RKO (cell line): ENCODE measurements at regions not wholly inside any gene's neighbourhood (a gene's known extent, or its start where the extent isn't known, plus 50 kb on each side); places are given as distances from the start of the nearest gene placed in this dataset.

Experiments
- DNase-seq: peaks from one replicate; pipeline ENCODE4 v3.0.0-alpha.2; 2016; ENCODE audit warnings: low spot score

DNA sequence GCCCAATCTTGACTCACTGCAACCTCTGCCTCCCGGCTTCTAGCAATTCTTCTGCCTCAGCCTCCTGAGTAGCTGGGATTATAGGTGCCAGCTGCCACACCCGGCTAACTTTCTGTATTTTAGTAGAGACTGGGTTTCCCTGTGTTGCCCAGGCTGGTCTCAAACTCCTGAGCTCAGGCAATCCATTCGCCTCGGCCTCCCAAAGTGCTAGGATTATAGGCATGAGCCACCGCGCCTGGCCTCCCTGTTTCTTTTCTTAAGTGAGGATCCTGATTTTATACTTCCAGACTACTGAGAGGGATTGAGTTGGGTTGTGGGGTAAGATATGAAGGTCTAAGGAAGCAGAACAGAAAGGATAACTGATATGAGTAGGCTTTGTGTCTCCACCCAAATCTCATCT is 106.8 kb downstream of the CNTN3 start:
- no peak for DNase-seq

- no peak for DNase-seq
Measured at GRCh38 chr3:74506246-74506645, 108.2 kb downstream of the CNTN3 start.

- DNase-seq = peak; percentile 34
Measured at GRCh38 chr3:74501007-74501406, 113.5 kb downstream of the CNTN3 start.

DNA sequence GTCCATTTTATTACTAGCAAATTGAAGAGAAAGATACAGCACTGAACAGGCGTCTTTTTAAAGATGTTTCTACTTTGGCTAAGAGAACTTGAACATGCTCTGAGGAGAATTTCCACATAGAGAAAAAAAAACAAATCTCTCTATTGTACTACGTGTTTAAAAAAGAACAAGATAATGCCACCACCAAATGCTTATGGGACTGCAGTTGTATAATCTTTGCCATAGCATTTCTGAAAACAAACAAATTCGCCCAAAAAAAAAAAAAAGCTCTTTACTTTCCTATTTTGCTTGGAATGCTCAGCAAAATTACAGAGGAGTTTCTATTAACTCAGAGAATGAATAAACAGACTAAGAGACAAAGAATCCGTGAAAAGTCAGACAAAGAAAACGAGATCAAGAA is 114.2 kb downstream of the CNTN3 start:
- DNase-seq = no peak

- no peak for DNase-seq
Measured at GRCh38 chr3:74491874-74492273, 122.6 kb downstream of the CNTN3 start.

- no peak for DNase-seq
Measured at GRCh38 chr3:74489050-74489792, 125.2 kb downstream of the CNTN3 start.

GRCh38 chr3:74479915-74480314 is 134.5 kb downstream of the CNTN3 start:
- DNase-seq = no peak

DNA sequence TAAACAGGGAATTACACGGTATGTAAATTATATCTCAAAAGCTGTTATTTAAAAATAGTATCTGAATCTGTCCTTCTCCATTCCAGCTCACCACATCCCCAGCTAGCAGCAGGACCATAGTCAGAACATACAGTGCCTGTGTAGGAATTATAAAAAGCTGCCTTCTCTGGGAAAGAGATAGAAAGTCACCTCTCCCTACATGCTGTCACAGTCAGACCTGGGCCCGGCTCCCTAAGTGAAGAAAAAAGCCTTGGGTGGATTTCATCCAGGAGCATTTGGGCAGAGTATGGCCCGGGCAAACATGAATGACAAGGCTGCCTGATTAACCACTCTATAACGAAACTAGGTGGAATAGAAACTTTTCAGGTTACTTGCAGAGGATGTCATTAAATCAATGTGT is 144.1 kb downstream of the CNTN3 start:
- DNase-seq = no peak

DNA sequence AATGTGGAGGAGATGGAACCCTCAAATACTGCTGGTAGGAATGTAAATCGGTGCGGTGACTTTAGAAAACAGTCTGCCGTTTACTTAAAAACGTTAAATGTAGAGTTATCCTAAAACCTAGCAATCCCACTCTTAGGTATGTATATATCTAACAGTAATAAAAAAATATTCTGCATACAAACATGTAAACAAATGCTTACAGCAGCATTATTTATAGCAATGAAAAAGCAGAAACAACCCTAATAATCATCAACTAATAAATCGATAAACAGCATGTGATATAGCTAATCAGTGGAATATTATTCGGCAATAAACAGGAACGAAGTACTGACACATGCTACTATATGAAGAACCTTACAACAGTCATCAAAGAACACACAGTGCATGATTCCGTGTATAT is 144.7 kb downstream of the CNTN3 start:
- DNase-seq = no peak

GRCh38 chr3:74469151-74469550 is 145.3 kb downstream of the CNTN3 start:
- DNase-seq = no peak

GRCh38 chr3:74465715-74466410 is 148.6 kb downstream of the CNTN3 start:
- DNase-seq = no peak

GRCh38 chr3:74463515-74463914 is 150.9 kb downstream of the CNTN3 start:
- no peak for DNase-seq

DNA sequence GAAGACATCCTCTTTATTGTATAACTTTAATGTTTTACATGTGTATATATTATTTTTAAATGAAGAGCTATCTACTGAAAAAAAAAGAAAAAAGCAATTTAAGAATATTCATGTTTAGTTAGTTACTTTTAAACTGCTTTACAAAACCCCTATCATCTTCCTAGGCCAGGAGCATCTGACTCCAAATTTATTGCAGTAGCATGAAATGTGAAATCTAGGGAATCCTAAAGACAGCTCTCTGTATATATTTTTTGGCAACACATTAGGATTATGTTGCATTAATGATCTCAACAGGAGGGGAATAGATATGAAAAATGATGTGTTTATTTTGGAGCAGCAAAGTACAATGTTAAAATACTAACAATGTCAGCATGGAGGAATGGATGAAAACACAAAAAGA is 158.3 kb downstream of the CNTN3 start:
- DNase-seq = no peak

GRCh38 chr3:74447221-74447620 is 167.2 kb downstream of the CNTN3 start:
- DNase-seq = no peak

- no peak for DNase-seq
Measured at GRCh38 chr3:74445541-74445940, 168.9 kb downstream of the CNTN3 start.

- no peak for DNase-seq
Measured at GRCh38 chr3:74443102-74443501, 171.4 kb downstream of the CNTN3 start.

- no peak for DNase-seq
Measured at GRCh38 chr3:74442683-74443082, 171.8 kb downstream of the CNTN3 start.

DNA sequence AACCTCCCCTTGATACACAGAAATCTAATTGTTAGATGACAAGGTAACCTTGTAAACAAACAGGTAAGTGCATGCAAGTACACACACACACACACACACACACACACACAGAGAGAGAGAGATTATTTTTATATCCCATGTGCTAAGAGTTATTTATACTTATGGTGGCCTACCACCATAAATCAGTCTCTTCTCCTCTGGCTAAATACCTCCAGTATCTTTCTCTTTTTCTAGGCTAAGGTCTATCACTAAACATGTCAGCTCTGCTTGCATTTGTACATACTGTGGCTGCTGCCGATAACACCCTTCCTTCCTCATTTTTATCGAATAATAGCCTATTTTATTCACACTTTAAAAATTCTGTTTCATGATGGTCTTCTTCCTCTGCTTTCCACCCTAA is 172.4 kb downstream of the CNTN3 start:
- no peak for DNase-seq

GRCh38 chr3:74436184-74436583 is 178.3 kb downstream of the CNTN3 start:
- no peak for DNase-seq

DNA sequence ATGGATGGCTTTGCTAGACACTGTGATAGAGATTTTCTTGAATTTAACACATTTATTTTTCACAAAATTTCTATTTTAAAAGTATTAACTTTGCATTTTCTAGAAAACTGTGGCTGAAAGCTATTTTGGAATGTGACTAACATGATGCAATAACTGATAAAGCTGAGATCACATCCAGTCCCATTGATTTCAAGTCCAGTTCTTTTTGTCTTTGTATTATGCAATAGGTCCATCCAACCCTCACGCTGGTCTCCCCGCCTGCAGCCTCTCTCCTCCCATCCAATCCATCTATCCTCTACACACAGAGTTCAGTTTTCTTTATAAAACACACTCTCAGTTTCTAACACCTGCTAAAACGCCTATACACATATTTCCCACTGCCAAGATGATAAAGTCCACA is 178.8 kb downstream of the CNTN3 start:
- DNase-seq = no peak

DNA sequence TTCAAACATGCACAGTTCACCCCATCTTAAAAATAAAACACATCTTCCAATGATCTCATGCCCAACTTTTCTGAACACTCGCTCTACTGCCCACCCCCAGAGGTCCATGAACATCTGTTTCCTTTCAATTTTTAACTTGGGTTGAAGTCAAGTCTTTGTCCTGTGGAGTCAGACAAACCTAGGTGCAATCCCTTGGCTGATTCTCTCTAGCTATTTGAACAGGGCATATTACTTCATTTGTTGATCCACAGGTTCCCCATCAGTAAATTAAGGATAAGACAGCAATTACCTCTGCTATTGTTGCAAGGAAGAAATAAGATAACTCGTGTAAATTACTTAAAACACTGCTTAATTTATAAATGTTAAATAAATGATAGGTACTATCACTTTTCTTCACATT is 180.1 kb downstream of the CNTN3 start:
- DNase-seq = no peak

DNA sequence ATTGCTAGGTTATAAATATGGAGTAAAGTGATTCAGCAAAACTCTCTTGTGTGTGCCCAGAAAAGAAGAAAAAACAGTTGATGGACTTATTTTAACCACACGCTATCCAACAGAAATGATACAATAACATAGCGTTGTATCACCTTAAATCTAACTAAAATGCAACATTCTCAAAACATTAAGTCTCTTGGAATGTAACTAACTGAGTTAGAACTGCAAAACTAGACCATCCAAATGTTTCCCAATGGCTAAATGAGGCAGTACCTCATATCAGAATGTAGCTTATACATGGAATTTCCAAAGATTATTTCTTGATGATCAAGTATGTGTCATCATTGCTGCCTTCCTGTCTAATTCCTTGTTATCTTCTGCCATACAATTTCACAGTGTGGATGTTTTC is 187.9 kb downstream of the CNTN3 start:
- no peak for DNase-seq

DNA sequence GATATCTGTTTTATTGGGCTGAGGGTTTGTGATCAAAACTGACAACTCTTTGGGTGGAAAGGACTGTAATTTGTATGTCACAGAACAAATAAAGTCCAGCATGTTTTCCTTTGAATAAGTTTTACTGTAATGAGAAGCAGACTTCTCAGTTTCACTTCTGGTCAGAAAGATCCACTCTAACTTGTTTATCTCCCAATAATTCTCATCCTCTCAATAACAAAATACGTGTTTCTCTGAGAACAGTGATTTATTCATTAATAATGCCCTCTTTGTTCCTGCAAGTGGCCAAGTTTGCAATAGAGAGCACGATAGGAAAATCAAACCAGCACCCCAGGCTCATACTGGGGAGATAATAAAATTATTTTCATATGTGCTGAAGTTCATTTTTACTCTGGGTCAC is 190.6 kb downstream of the CNTN3 start:
- DNase-seq = no peak

- no peak for DNase-seq
Measured at GRCh38 chr3:74420538-74421124, 193.8 kb downstream of the CNTN3 start.
